GM23338 (cell line): ENCODE measurements at regions not wholly inside any gene's neighbourhood (a gene's known extent, or its start where the extent isn't known, plus 50 kb on each side); places are given as distances from the start of the nearest gene placed in this dataset.

ENCODE experiments used
- ATAC-seq: fragments of 200-7000 bp; cut with Tn5 transposase; 3 replicates; pipeline ENCODE4 v1.9.1; 2020
- DNase-seq: peaks from one replicate; pipeline ENCODE4 v3.0.0-alpha.2; 2015; ENCODE audit warnings: low spot score
- H2AFZ ChIP-seq: fragments of 200-600 bp; sonication (generic); 2 replicates; pipeline ENCODE4 v1.8.0; 2016; ENCODE audit warnings: antibody characterized with exemption, mild to moderate bottlenecking, moderate library complexity
- H3F3A ChIP-seq: fragments of 200-600 bp; sonication (generic); replicated peaks from 2 replicates; pipeline ENCODE4 v1.8.0; 2017; ENCODE audit warnings: antibody characterized with exemption, mixed run types, low read depth
- H3K27ac ChIP-seq: fragments of 200-600 bp; sonication (generic); 2 replicates; pipeline ENCODE4 v1.6.1; 2016; ENCODE audit warnings: low read depth
- H3K27me3 ChIP-seq: fragments of 200-600 bp; sonication (generic); 2 replicates; pipeline ENCODE4 v1.8.0; 2016; ENCODE audit warnings: mild to moderate bottlenecking, mixed run types, moderate library complexity; ENCODE audit not compliant: insufficient read depth
- H3K36me3 ChIP-seq: fragments of 200-600 bp; sonication (generic); 2 replicates; pipeline ENCODE4 v1.8.0; 2016; ENCODE audit warnings: mild to moderate bottlenecking; ENCODE audit not compliant: insufficient read depth
- H3K4me1 ChIP-seq: fragments of 200-600 bp; sonication (generic); 2 replicates; pipeline ENCODE4 v1.8.0; 2016; ENCODE audit warnings: mild to moderate bottlenecking, moderate library complexity; ENCODE audit not compliant: insufficient read depth
- H3K4me2 ChIP-seq: fragments of 200-600 bp; sonication (generic); 2 replicates; pipeline ENCODE4 v1.7.1; 2017; ENCODE audit warnings: mixed run types
- H3K4me3 ChIP-seq: fragments of 200-600 bp; sonication (generic); 2 replicates; pipeline ENCODE4 v1.6.1; 2016; ENCODE audit warnings: mixed run types
- H3K79me2 ChIP-seq: fragments of 200-600 bp; sonication (generic); replicated peaks from 2 replicates; pipeline ENCODE4 v1.8.0; 2017; ENCODE audit warnings: mild to moderate bottlenecking; ENCODE audit not compliant: insufficient read depth
- H3K9me2 ChIP-seq: fragments of 200-600 bp; sonication (generic); 2 replicates; pipeline ENCODE4 v1.8.0; 2017; ENCODE audit not compliant: insufficient read depth
- H4K20me1 ChIP-seq: fragments of 200-600 bp; sonication (generic); replicated peaks from 2 replicates; pipeline ENCODE4 v1.8.0; 2017; ENCODE audit warnings: mild to moderate bottlenecking; ENCODE audit not compliant: insufficient read depth
- H3K27ac Mint-ChIP-seq: 2 replicates; pipeline ENCODE4 v1.8.0; 2020; ENCODE audit warnings: inconsistent platforms, mild to moderate bottlenecking, moderate library complexity, mixed read lengths
- H3K27me3 Mint-ChIP-seq: 3 replicates; pipeline ENCODE4 v1.8.0; 2022; ENCODE audit warnings: low read depth, mild to moderate bottlenecking, moderate library complexity, mixed read lengths, inconsistent platforms; ENCODE audit not compliant: insufficient read depth, poor library complexity
- H3K36me3 Mint-ChIP-seq: 3 replicates; pipeline ENCODE4 v1.8.0; 2021; ENCODE audit warnings: low read depth, mild to moderate bottlenecking, inconsistent platforms, moderate library complexity, mixed read lengths
- H3K4me1 Mint-ChIP-seq: 3 replicates; pipeline ENCODE4 v1.8.0; 2020; ENCODE audit warnings: mild to moderate bottlenecking, inconsistent platforms, mixed read lengths
- H3K4me3 Mint-ChIP-seq: 3 replicates; pipeline ENCODE4 v1.8.0; 2021; ENCODE audit warnings: moderate library complexity, mild to moderate bottlenecking, inconsistent platforms, mixed read lengths
- H3K9me3 Mint-ChIP-seq: 3 replicates; pipeline ENCODE4 v1.8.0; 2020; ENCODE audit warnings: moderate library complexity, mild to moderate bottlenecking, inconsistent platforms, mixed read lengths
- CREB1 ChIP-seq: fragments of 250-450 bp; sonication (Bioruptor Pico); IDR thresholded peaks from 2 replicates; pipeline ENCODE4 v1.5.0; 2020; ENCODE audit warnings: low read depth, mild to moderate bottlenecking, moderate library complexity
- EZH2phosphoT487 ChIP-seq: fragments of 200-600 bp; sonication (generic); IDR thresholded peaks from one replicate; pipeline ENCODE4 v1.8.1; 2018; ENCODE audit warnings: antibody characterized with exemption; ENCODE audit not compliant: unreplicated experiment
- JUNB ChIP-seq: IDR thresholded peaks from one replicate; pipeline ENCODE4 v1.6.1; 2016; ENCODE audit warnings: antibody characterized with exemption; ENCODE audit not compliant: unreplicated experiment
- POLR2AphosphoS5 ChIP-seq: IDR thresholded peaks from 2 replicates; pipeline ENCODE4 v1.6.1; 2016; ENCODE audit warnings: antibody characterized with exemption, low read depth
- STAT1 ChIP-seq: IDR thresholded peaks from one replicate; pipeline ENCODE4 v1.6.1; 2016; ENCODE audit warnings: antibody characterized with exemption; ENCODE audit not compliant: unreplicated experiment
- ZNF114 ChIP-seq: fragments of 250-450 bp; sonication (Bioruptor Pico); IDR thresholded peaks from 2 replicates; pipeline ENCODE4 v1.5.0; 2020; ENCODE audit warnings: mild to moderate bottlenecking, moderate library complexity
- ZNF331 ChIP-seq: fragments of 250-450 bp; sonication (Bioruptor Pico); IDR thresholded peaks from 2 replicates; pipeline ENCODE4 v1.5.0; 2020; ENCODE audit warnings: low read depth, mild to moderate bottlenecking, moderate library complexity
- TF ChIP-seq, protein P1 (sequence below): IDR thresholded peaks from one replicate; pipeline ENCODE4 v1.6.1; 2018; ENCODE audit warnings: antibody characterized with exemption; ENCODE audit not compliant: unreplicated experiment
- TF ChIP-seq, protein P2 (sequence below): IDR thresholded peaks from 2 replicates; pipeline ENCODE4 v1.6.1; 2016; ENCODE audit warnings: antibody characterized with exemption
- TF ChIP-seq, protein P3 (sequence below), 2 experiments: fragments of 200-600 bp in 1 of 2; sonication (generic) in 1 of 2; conservative IDR thresholded peaks; 2 replicates each; pipeline versions ENCODE4 v1.5.1 to v1.6.1; 2016 to 2017; ENCODE audit warnings: antibody characterized with exemption in 2 of 2, low read depth in 2 of 2, mild to moderate bottlenecking in 2 of 2, moderate library complexity in 1 of 2

DNA sequence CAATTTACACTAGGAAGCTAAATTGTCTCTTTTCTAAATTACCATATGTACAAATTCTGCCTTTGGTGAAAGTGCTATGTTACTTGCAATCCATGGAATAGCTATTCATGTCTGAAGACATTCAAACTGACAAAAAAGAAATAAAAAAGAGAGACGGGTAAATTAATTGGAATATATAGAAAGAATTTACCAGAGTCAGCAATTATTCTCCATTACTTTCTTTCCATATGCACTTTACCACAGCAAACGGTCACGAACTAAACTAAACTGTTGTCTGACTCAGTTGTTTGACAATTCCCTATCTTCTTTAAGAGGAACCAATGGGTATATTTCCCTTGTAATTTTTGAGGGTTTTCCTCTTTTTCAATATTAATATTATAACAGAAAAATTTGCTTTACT lies 85.7 kb downstream of the HOXA1 start:
- TF ChIP-seq CREB1 (CRISPR knock-in tag) = no peak
- TF ChIP-seq, protein P1, sequence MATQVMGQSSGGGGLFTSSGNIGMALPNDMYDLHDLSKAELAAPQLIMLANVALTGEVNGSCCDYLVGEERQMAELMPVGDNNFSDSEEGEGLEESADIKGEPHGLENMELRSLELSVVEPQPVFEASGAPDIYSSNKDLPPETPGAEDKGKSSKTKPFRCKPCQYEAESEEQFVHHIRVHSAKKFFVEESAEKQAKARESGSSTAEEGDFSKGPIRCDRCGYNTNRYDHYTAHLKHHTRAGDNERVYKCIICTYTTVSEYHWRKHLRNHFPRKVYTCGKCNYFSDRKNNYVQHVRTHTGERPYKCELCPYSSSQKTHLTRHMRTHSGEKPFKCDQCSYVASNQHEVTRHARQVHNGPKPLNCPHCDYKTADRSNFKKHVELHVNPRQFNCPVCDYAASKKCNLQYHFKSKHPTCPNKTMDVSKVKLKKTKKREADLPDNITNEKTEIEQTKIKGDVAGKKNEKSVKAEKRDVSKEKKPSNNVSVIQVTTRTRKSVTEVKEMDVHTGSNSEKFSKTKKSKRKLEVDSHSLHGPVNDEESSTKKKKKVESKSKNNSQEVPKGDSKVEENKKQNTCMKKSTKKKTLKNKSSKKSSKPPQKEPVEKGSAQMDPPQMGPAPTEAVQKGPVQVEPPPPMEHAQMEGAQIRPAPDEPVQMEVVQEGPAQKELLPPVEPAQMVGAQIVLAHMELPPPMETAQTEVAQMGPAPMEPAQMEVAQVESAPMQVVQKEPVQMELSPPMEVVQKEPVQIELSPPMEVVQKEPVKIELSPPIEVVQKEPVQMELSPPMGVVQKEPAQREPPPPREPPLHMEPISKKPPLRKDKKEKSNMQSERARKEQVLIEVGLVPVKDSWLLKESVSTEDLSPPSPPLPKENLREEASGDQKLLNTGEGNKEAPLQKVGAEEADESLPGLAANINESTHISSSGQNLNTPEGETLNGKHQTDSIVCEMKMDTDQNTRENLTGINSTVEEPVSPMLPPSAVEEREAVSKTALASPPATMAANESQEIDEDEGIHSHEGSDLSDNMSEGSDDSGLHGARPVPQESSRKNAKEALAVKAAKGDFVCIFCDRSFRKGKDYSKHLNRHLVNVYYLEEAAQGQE = no peak
- no peak for TF ChIP-seq ZNF331 (CRISPR knock-in tag)
- no peak for TF ChIP-seq STAT1
- TF ChIP-seq, protein P2, sequence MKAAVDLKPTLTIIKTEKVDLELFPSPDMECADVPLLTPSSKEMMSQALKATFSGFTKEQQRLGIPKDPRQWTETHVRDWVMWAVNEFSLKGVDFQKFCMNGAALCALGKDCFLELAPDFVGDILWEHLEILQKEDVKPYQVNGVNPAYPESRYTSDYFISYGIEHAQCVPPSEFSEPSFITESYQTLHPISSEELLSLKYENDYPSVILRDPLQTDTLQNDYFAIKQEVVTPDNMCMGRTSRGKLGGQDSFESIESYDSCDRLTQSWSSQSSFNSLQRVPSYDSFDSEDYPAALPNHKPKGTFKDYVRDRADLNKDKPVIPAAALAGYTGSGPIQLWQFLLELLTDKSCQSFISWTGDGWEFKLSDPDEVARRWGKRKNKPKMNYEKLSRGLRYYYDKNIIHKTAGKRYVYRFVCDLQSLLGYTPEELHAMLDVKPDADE = no peak
- TF ChIP-seq EZH2phosphoT487 = no peak
- no peak for TF ChIP-seq ZNF114 (CRISPR knock-in tag)
- TF ChIP-seq, protein P3, sequence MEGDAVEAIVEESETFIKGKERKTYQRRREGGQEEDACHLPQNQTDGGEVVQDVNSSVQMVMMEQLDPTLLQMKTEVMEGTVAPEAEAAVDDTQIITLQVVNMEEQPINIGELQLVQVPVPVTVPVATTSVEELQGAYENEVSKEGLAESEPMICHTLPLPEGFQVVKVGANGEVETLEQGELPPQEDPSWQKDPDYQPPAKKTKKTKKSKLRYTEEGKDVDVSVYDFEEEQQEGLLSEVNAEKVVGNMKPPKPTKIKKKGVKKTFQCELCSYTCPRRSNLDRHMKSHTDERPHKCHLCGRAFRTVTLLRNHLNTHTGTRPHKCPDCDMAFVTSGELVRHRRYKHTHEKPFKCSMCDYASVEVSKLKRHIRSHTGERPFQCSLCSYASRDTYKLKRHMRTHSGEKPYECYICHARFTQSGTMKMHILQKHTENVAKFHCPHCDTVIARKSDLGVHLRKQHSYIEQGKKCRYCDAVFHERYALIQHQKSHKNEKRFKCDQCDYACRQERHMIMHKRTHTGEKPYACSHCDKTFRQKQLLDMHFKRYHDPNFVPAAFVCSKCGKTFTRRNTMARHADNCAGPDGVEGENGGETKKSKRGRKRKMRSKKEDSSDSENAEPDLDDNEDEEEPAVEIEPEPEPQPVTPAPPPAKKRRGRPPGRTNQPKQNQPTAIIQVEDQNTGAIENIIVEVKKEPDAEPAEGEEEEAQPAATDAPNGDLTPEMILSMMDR (conservative IDR thresholded peaks at IDR 0.05; ENCODE audit: low read depth in 2 of 2) = no peak
- TF ChIP-seq POLR2AphosphoS5 = no peak
- TF ChIP-seq JUNB = no peak
- H3K9me3 Mint-ChIP-seq = peaks cover 35% of the 10 kb centered on the region
- Histone ChIP-seq H2AFZ (no peak overlapping the region), H3K79me2 (no peaks in the 10 kb centered on the region), H3K9me2 (no peaks in the 10 kb centered on the region; the same call in 1 of the 2 replicates), H3K27ac (no peak overlapping the region), H3F3A (no peaks in the 10 kb centered on the region), H3K4me2 (no peak overlapping the region), H3K27me3 (no peaks in the 10 kb centered on the region), H3K4me1 (no peaks in the 10 kb centered on the region), H3K4me3 (no peak overlapping the region), H4K20me1 (no peaks in the 10 kb centered on the region), H3K36me3 (no peaks in the 10 kb centered on the region; the same call in 1 of the 2 replicates)
- no peak for DNase-seq
- H3K27me3 Mint-ChIP-seq = peaks cover 2% of the 10 kb centered on the region
- no peaks in the 10 kb centered on the region for H3K4me1 Mint-ChIP-seq
- peaks cover 12% of the 10 kb centered on the region; the same call in 2 of the 3 replicates for H3K36me3 Mint-ChIP-seq
- H3K4me3 Mint-ChIP-seq = no peak overlapping the region
- no peak overlapping the region for H3K27ac Mint-ChIP-seq
- no peak for ATAC-seq
